Endothelial cell of umbilical vein (primary cell): ENCODE measurements at regions not wholly inside any gene's neighbourhood (a gene's known extent, or its start where the extent isn't known, plus 50 kb on each side); places are given as distances from the start of the nearest gene placed in this dataset.

Experiments
- BruUV-seq: library from RNA; stranded (reverse); fragments of 400-500 nt; replicated peaks from 2 replicates; lab custom pipeline; 2021; lab: Mats Ljungman, UMichigan
- CTCF ChIA-PET: fragments of 300-600, 350-600 bp; sonication (Branson Sonifier 250); formaldehyde crosslinking; loops from one replicate; lab custom pipeline; 2021; ENCODE audit warnings: antibody characterized with exemption, inconsistent platforms; lab: Charles Lee
- POLR2A ChIA-PET: fragments of 300-600, 350-600 bp; sonication (Branson Sonifier 250); formaldehyde crosslinking; loops from one replicate; lab custom pipeline; 2021; ENCODE audit warnings: antibody characterized with exemption, inconsistent platforms; lab: Charles Lee
- DNase-seq: peaks from one replicate; pipeline ENCODE4 v3.0.0-alpha.2; 2011; ENCODE audit warnings: low read depth, low spot score
- FAIRE-seq: peaks from 2 replicates; lab custom pipeline; 2011; peaks lifted over from hg19 to GRCh38; lab: Jason Lieb, UNC
- H2AFZ ChIP-seq: 2 replicates; pipeline ENCODE4 v1.6.0; 2012; ENCODE audit warnings: low read depth, low read length, control low read depth, inconsistent platforms
- H3K27ac ChIP-seq: 2 replicates; pipeline ENCODE4 v1.5.1; 2011; ENCODE audit warnings: low read depth, mild to moderate bottlenecking, control low read depth, low read length, moderate library complexity; ENCODE audit not compliant: insufficient read depth
- H3K27me3 ChIP-seq, 2 experiments: 2 replicates each; pipeline versions ENCODE4 v1.6.0 to v1.6.1; 2011; ENCODE audit warnings: low read length in 2 of 2, mixed read lengths in 1 of 2; ENCODE audit not compliant: control insufficient read depth in 2 of 2, insufficient read depth in 2 of 2
- H3K36me3 ChIP-seq, 2 experiments: 2 replicates in 1 of 2; 3 replicates in 1 of 2; pipeline ENCODE4 v1.5.1; 2011; ENCODE audit warnings: low read length in 2 of 2, mild to moderate bottlenecking in 1 of 2, moderate library complexity in 1 of 2; ENCODE audit not compliant: control insufficient read depth in 2 of 2, insufficient read depth in 2 of 2; ENCODE audit errors: extremely low read depth in 1 of 2
- H3K4me1 ChIP-seq: 3 replicates; pipeline ENCODE4 v1.5.1; 2011; ENCODE audit warnings: mild to moderate bottlenecking, low read length; ENCODE audit not compliant: control insufficient read depth, insufficient read depth; ENCODE audit errors: extremely low read depth
- H3K4me2 ChIP-seq: 2 replicates; pipeline ENCODE4 v1.6.1; 2011; ENCODE audit warnings: low read length, control low read depth, mixed read lengths; ENCODE audit not compliant: insufficient read depth
- H3K4me3 ChIP-seq, 3 experiments: fragments of 200-600 bp in 1 of 3; sonication (generic), shearing (Covaris generic) in 1 of 3; replicated peaks in 1 of 3; 2 replicates each; pipeline ENCODE4 v1.5.1; 2011 to 2016; ENCODE audit warnings: control low read depth in 3 of 3, low read length in 3 of 3, mild to moderate bottlenecking in 2 of 3, inconsistent platforms in 1 of 3, low read depth in 1 of 3, moderate library complexity in 1 of 3; ENCODE audit not compliant: insufficient read depth in 1 of 3
- H3K79me2 ChIP-seq: 2 replicates; pipeline ENCODE4 v1.6.0; 2012; ENCODE audit warnings: low read length, inconsistent platforms; ENCODE audit not compliant: control insufficient read depth, insufficient read depth
- H3K9ac ChIP-seq: replicated peaks from 2 replicates; pipeline ENCODE3; 2011; ENCODE audit warnings: low read length, control low read depth; ENCODE audit not compliant: insufficient read depth; ENCODE audit errors: extremely low read depth
- H3K9me1 ChIP-seq: replicated peaks from 3 replicates; pipeline ENCODE4 v1.6.0; 2011; ENCODE audit warnings: mild to moderate bottlenecking, low read length; ENCODE audit not compliant: control insufficient read depth, insufficient read depth; ENCODE audit errors: extremely low read depth
- H3K9me3 ChIP-seq: replicated peaks from 2 replicates; pipeline ENCODE4 v1.5.1; 2012; ENCODE audit warnings: low read length, inconsistent platforms; ENCODE audit not compliant: control insufficient read depth, insufficient read depth
- H4K20me1 ChIP-seq: replicated peaks from 2 replicates; pipeline ENCODE3; 2011; ENCODE audit warnings: mild to moderate bottlenecking, low read length; ENCODE audit not compliant: control insufficient read depth, insufficient read depth; ENCODE audit errors: extremely low read depth
- CTCF ChIP-seq, 2 donors: IDR thresholded peaks; 1 replicate in 1 of 2; 2 replicates in 1 of 2; pipeline ENCODE4 v1.5.1; 2011; ENCODE audit warnings: low read length in 2 of 2, mild to moderate bottlenecking in 2 of 2, moderate library complexity in 2 of 2, control low read depth in 1 of 2, inconsistent platforms in 1 of 2, low read depth in 1 of 2; ENCODE audit not compliant: insufficient read depth in 1 of 2; ENCODE audit errors: extremely low read depth in 1 of 2
- EZH2 ChIP-seq: IDR thresholded peaks from 2 replicates; pipeline ENCODE4 v1.6.1; 2012; ENCODE audit warnings: borderline replicate concordance, low read depth, mild to moderate bottlenecking, moderate library complexity, low read length, inconsistent platforms; ENCODE audit not compliant: severe bottlenecking
- FOS ChIP-seq: IDR thresholded peaks from 2 replicates; pipeline ENCODE4 v1.6.1; 2011; ENCODE audit warnings: mild to moderate bottlenecking, low read length, moderate library complexity, borderline replicate concordance; ENCODE audit not compliant: insufficient read depth
- GATA2 ChIP-seq: IDR thresholded peaks from 2 replicates; pipeline ENCODE4 v1.7.0; 2011; ENCODE audit warnings: low read depth, mild to moderate bottlenecking, moderate library complexity, mixed read lengths, low read length; ENCODE audit not compliant: insufficient read length, insufficient read depth
- JUN ChIP-seq: IDR thresholded peaks from 2 replicates; pipeline ENCODE4 v1.6.1; 2011; ENCODE audit warnings: borderline replicate concordance, low read depth; ENCODE audit not compliant: insufficient read length, insufficient read depth
- MAX ChIP-seq: IDR thresholded peaks from 2 replicates; pipeline ENCODE4 v1.6.1; 2011; ENCODE audit not compliant: insufficient read depth, insufficient read length
- MYC ChIP-seq: IDR thresholded peaks from one replicate; pipeline ENCODE4 v1.6.1; 2011; ENCODE audit warnings: mild to moderate bottlenecking, low read depth, low read length
- POLR2A ChIP-seq: IDR thresholded peaks from 2 replicates; pipeline ENCODE4 v1.6.1; 2012; ENCODE audit warnings: low read depth, mild to moderate bottlenecking, control low read depth, low read length
- POLR2AphosphoS5 ChIP-seq: IDR thresholded peaks from 2 replicates; pipeline ENCODE4 v1.6.1; 2012; ENCODE audit warnings: low read depth, mild to moderate bottlenecking, control low read depth, low read length, moderate library complexity; ENCODE audit not compliant: insufficient read depth
- dilution Hi-C: fragments of 300-500 bp; cut with MboI; formaldehyde crosslinking; loops from one replicate; pipeline ENCODE4 v1.15.0; 2019; ENCODE audit warnings: low sequenced_read_pairs; ENCODE audit not compliant: extremely low pct_ligation_motif_present
- intact Hi-C: fragments of 100-400 bp; cut with micrococcal nuclease; formaldehyde crosslinking; loops from one replicate; pipeline ENCODE4 v1.10.0; 2022

- Histone ChIP-seq H3K4me2 (no peak overlapping the region), H3K4me1 (no peaks in the 10 kb centered on the region), H2AFZ (no peak overlapping the region), H3K9ac (no peak overlapping the region), H3K9me1 (no peaks in the 10 kb centered on the region), H3K27me3 (no peaks in the 10 kb centered on the region), H3K4me3 (no peak overlapping the region), H4K20me1 (no peaks in the 10 kb centered on the region), H3K27ac (no peak overlapping the region), H3K36me3 (no peaks in the 10 kb centered on the region), H3K9me3 (no peaks in the 10 kb centered on the region), H3K79me2 (no peaks in the 10 kb centered on the region)
- BruUV-seq, result no TSS peak
- dilution Hi-C loops, result no loop called here
- TF ChIP-seq EZH2 (no peak), POLR2AphosphoS5 (no peak), CTCF (IDR thresholded peaks at IDR 0.05; ENCODE audit: extremely low read depth in 1 of 2, insufficient read depth in 1 of 2, low read depth in 1 of 2, low read length in 2 of 2) (no peak), GATA2 (no peak), FOS (no peak), MAX (no peak), POLR2A (no peak), JUN (no peak), MYC (no peak)
- no peak for DNase-seq
- CTCF ChIA-PET, result no interaction called here
- POLR2A ChIA-PET, result no interaction called here
- intact Hi-C loops, result no loop called here
- FAIRE-seq, result no peak
These were observed 894.3 kb downstream of the EFNB2 start for GRCh38 chr13:105641121-105641520.
